ENCODE measurements at regions not wholly inside any gene's neighbourhood (a gene's known extent, or its start where the extent isn't known, plus 50 kb on each side); places are given as distances from the start of the nearest gene placed in this dataset.
"Not testable (repeated sequence)": the region's sequence is repeated elsewhere in the genome, so short reads cannot be mapped to it uniquely, and the experiment has no call there.

DNA sequence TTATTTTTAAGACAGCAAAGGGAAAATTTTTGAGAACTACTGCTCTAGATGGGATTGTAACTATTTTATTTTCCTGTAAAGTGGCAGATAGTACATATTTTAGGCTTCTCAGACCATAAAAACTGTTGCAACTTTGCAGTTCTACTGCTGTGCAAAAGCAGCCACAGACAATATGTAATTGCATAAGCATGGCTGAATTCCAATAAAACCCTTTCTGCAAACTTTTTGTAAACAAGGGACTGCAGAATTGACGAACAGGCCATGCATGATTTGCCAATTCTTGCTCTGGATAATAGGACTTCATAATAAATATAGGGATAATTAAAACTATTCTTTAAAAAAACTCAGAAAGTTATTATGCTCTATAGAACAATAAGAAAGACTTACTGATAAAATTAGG, 149.1 kb downstream of the SLITRK5 start:
- Histone ChIP-seq H3K9me3 (no peaks in the 10 kb centered on the region), H3K27me3 (no peaks in the 10 kb centered on the region), H3K36me3 (no peaks in the 10 kb centered on the region), H3K4me3 (no peak overlapping the region), H3K27ac (no peak overlapping the region), H3K4me1 (no peaks in the 10 kb centered on the region)
- no peak for DNase-seq
- no peak for TF ChIP-seq POLR2AphosphoS5 (IDR thresholded peaks at IDR 0.05)
- no peak for TF ChIP-seq EP300 (IDR thresholded peaks at IDR 0.05; ENCODE audit: low read depth)
- TF ChIP-seq CTCF (IDR thresholded peaks at IDR 0.05) = no peak
- no peak for TF ChIP-seq POLR2A (IDR thresholded peaks at IDR 0.05)
- in situ Hi-C loops (cut with MboI; ENCODE audit: low pct_ligation_motif_present in 1 of 4, low pct_unique_long_range_greater_than_20kb in 1 of 4, low sequenced_read_pairs in 3 of 4) = no loop called here
- intact Hi-C loops (cut with DNase I; ENCODE audit: low total_unique reads) = no loop called here
- 11 to 15% methylated on average over 1 of the region's 1 CpG for WGBS, 2 donors (ENCODE audit: low coverage in 1 of 2)

- in situ Hi-C loops (cut with MboI; ENCODE audit: low pct_ligation_motif_present in 1 of 4, low pct_unique_long_range_greater_than_20kb in 1 of 4, low sequenced_read_pairs in 3 of 4) = no loop called here
- no peak for TF ChIP-seq CTCF (IDR thresholded peaks at IDR 0.05)
- TF ChIP-seq EP300 (IDR thresholded peaks at IDR 0.05; ENCODE audit: low read depth) = no peak
- TF ChIP-seq POLR2A (IDR thresholded peaks at IDR 0.05) = no peak
- TF ChIP-seq POLR2AphosphoS5 (IDR thresholded peaks at IDR 0.05) = no peak
Measured at GRCh38 chr13:87821512-87821911, 150.3 kb downstream of the SLITRK5 start.

DNA sequence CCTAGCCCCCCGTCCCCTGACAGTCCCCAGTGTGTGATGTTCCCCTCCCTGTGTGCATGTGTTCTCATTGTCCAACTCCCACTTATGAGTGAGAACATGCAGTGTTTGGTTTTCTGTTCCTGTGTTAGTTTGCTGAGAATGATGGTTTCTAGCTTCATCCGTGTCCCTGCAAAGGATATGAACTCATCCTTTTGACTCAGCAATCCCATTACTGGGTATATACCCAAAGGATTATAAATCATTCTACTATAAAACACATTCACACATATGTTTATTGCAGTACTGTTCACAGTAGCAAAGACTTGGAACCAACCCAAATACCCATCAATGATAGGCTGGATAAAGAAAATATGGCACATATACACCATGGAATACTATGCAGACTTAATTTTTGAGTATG, 155.1 kb downstream of the SLITRK5 start:
- intact Hi-C loops (cut with DNase I; ENCODE audit: low total_unique reads); in situ Hi-C loops (cut with MboI; ENCODE audit: low pct_ligation_motif_present in 1 of 4, low pct_unique_long_range_greater_than_20kb in 1 of 4, low sequenced_read_pairs in 3 of 4); H3K27me3 ChIP-seq; H3K36me3 ChIP-seq; H3K9me3 ChIP-seq; H3K4me3 ChIP-seq; H3K4me1 ChIP-seq; DNase-seq; H3K27ac ChIP-seq: not testable (repeated sequence)
- WGBS, 2 donors (ENCODE audit: low coverage in 1 of 2) = 36 to 52% methylated on average over 2 of the region's 2 CpGs

More at GRCh38 chr13:87821512-87821911, 150.3 kb downstream of the SLITRK5 start:
- Histone ChIP-seq H3K27me3 (no peaks in the 10 kb centered on the region), H3K27ac (no peak overlapping the region), H3K4me1 (no peaks in the 10 kb centered on the region), H3K9me3 (no peaks in the 10 kb centered on the region), H3K36me3 (no peaks in the 10 kb centered on the region), H3K4me3 (no peak overlapping the region)
- intact Hi-C loops (cut with DNase I; ENCODE audit: low total_unique reads) = no loop called here
- WGBS, 2 donors (ENCODE audit: low coverage in 1 of 2) = 69 to 73% methylated on average over 4 of the region's 4 CpGs
- DNase-seq = no peak

DNA sequence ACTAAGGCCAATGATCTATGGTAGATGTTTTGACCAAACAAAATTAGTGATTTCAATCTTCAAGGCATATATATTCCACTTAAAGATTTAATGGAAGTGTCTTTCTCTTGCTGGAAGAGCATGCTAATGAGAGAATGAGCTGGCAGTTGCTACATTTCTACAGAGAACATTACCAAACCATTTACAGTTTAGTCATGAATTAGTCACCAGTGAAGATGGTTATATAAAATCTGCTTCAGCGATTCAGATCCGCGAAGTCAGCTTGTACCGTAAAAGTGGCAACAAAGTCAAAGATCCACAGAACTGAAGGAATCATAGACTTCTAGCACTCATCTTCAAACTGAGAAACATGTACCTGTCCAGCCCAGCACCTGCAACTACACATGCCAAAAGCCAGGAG, 156.3 kb downstream of the SLITRK5 start:
- Histone ChIP-seq H3K9me3 (no peaks in the 10 kb centered on the region), H3K4me3 (no peak overlapping the region), H3K4me1 (no peaks in the 10 kb centered on the region), H3K36me3 (no peaks in the 10 kb centered on the region), H3K27me3 (no peaks in the 10 kb centered on the region), H3K27ac (no peak overlapping the region)
- no peak for DNase-seq
- WGBS, 2 donors (ENCODE audit: low coverage in 1 of 2) = 87 to 96% methylated on average over 4 of the region's 4 CpGs
- in situ Hi-C loops (cut with MboI; ENCODE audit: low pct_ligation_motif_present in 1 of 4, low pct_unique_long_range_greater_than_20kb in 1 of 4, low sequenced_read_pairs in 3 of 4) (no loop called here), intact Hi-C loops (cut with DNase I; ENCODE audit: low total_unique reads) (no loop called here)
- TF ChIP-seq POLR2A (IDR thresholded peaks at IDR 0.05) = no peak
- no peak for TF ChIP-seq EP300 (IDR thresholded peaks at IDR 0.05; ENCODE audit: low read depth)
- no peak for TF ChIP-seq CTCF (IDR thresholded peaks at IDR 0.05)
- no peak for TF ChIP-seq POLR2AphosphoS5 (IDR thresholded peaks at IDR 0.05)

GRCh38 chr13:87837522-87837921, 166.4 kb downstream of the SLITRK5 start:
- no peaks in the 10 kb centered on the region for H3K36me3 ChIP-seq
- H3K27ac ChIP-seq = no peak overlapping the region
- no peaks in the 10 kb centered on the region for H3K4me1 ChIP-seq
- no peak overlapping the region for H3K4me3 ChIP-seq
- no peak for DNase-seq
- in situ Hi-C loops (cut with MboI; ENCODE audit: low pct_ligation_motif_present in 1 of 4, low pct_unique_long_range_greater_than_20kb in 1 of 4, low sequenced_read_pairs in 3 of 4) (no loop called here), intact Hi-C loops (cut with DNase I; ENCODE audit: low total_unique reads) (no loop called here)
- WGBS, 2 donors (ENCODE audit: low coverage in 1 of 2) = 30 to 56% methylated on average over 1 of the region's 1 CpG
- H3K27me3 ChIP-seq = no peaks in the 10 kb centered on the region
- TF ChIP-seq EP300 (IDR thresholded peaks at IDR 0.05; ENCODE audit: low read depth) = no peak
- no peak for TF ChIP-seq CTCF (IDR thresholded peaks at IDR 0.05)
- TF ChIP-seq POLR2AphosphoS5 (IDR thresholded peaks at IDR 0.05) = no peak
- TF ChIP-seq POLR2A (IDR thresholded peaks at IDR 0.05) = no peak
- no peaks in the 10 kb centered on the region for H3K9me3 ChIP-seq
